ENCODE measurements at regions not wholly inside any gene's neighbourhood (a gene's known extent, or its start where the extent isn't known, plus 50 kb on each side); places are given as distances from the start of the nearest gene placed in this dataset.

- TF ChIP-seq CTCF (IDR thresholded peaks at IDR 0.05; ENCODE audit: low read depth, low read length, missing input control) (no peak), YY1 (IDR thresholded peaks at IDR 0.05) (no peak), HNF4G (IDR thresholded peaks at IDR 0.05) (no peak), GABPA (IDR thresholded peaks at IDR 0.05 in 1 of 2, conservative IDR thresholded peaks at IDR 0.05 in 1 of 2) (no peak), JUND (IDR thresholded peaks at IDR 0.05) (no peak), REST (IDR thresholded peaks at IDR 0.05) (no peak), RXRA (IDR thresholded peaks at IDR 0.05) (no peak), TAF1 (conservative IDR thresholded peaks at IDR 0.05) (no peak), MAX (IDR thresholded peaks at IDR 0.05) (no peak), ATF3 (IDR thresholded peaks at IDR 0.05) (no peak), SP1 (IDR thresholded peaks at IDR 0.05) (no peak), ZBTB33 (IDR thresholded peaks at IDR 0.05) (no peak), EGR1 (IDR thresholded peaks at IDR 0.05; ENCODE audit: low read depth in 2 of 2) (no peak), RAD21 (IDR thresholded peaks at IDR 0.05) (no peak)
Observed at GRCh38 chr1:239091537-239091936, 294.8 kb upstream of the CHRM3 start.
